Spleen (tissue), 11 donors: ENCODE measurements at regions not wholly inside any gene's neighbourhood (a gene's known extent, or its start where the extent isn't known, plus 50 kb on each side); places are given as distances from the start of the nearest gene placed in this dataset.
"Not testable (repeated sequence)": the region's sequence is repeated elsewhere in the genome, so short reads cannot be mapped to it uniquely, and the experiment has no call there.

ENCODE experiments used
- DNase-seq: peaks from one replicate; pipeline ENCODE4 v3.0.0-alpha.2; 2020
- H3K27ac ChIP-seq, 8 donors: fragments of 200-600 bp; sonication (generic) in 7 of 8; 1 replicate in 4 of 8; 2 replicates in 4 of 8; pipeline versions ENCODE4 v1.5.0 to v1.8.0; 2016 to 2021; ENCODE audit warnings: inconsistent platforms in 4 of 8, mild to moderate bottlenecking in 4 of 8, moderate library complexity in 1 of 8
- H3K27me3 ChIP-seq, 7 donors: fragments of 200-600 bp; sonication (generic) in 6 of 7; replicated peaks in 1 of 7; 1 replicate in 4 of 7; 2 replicates in 3 of 7; pipeline versions ENCODE4 v1.5.0 to v1.8.0; 2016 to 2021; ENCODE audit warnings: inconsistent platforms in 3 of 7, mild to moderate bottlenecking in 1 of 7
- H3K36me3 ChIP-seq, 6 donors: fragments of 200-600 bp; sonication (generic) in 5 of 6; 1 replicate in 4 of 6; 2 replicates in 2 of 6; pipeline versions ENCODE4 v1.5.0 to v1.8.0; 2016 to 2021; ENCODE audit warnings: inconsistent platforms in 2 of 6
- H3K4me1 ChIP-seq, 6 donors: fragments of 200-600 bp; sonication (generic) in 5 of 6; 1 replicate in 3 of 6; 2 replicates in 3 of 6; pipeline versions ENCODE4 v1.5.0 to v1.8.0; 2016 to 2021; ENCODE audit warnings: inconsistent platforms in 3 of 6
- H3K4me3 ChIP-seq, 8 donors: fragments of 200-600 bp; sonication (generic) in 7 of 8; 1 replicate in 4 of 8; 2 replicates in 4 of 8; pipeline versions ENCODE4 v1.5.0 to v1.8.0; 2016 to 2021; ENCODE audit warnings: inconsistent platforms in 4 of 8, mild to moderate bottlenecking in 4 of 8, moderate library complexity in 2 of 8
- H3K9me3 ChIP-seq, 8 donors: fragments of 200-600 bp; sonication (generic) in 7 of 8; 1 replicate in 4 of 8; 2 replicates in 4 of 8; pipeline versions ENCODE4 v1.5.0 to v1.8.0; 2016 to 2021; ENCODE audit warnings: inconsistent platforms in 4 of 8
- POLR2A ChIP-seq, 3 donors: fragments of 450-650 bp; IDR thresholded peaks; one replicate each; pipeline ENCODE4 v1.5.1; 2017; ENCODE audit warnings: antibody characterized with exemption in 3 of 3, mild to moderate bottlenecking in 1 of 3
- POLR2AphosphoS5 ChIP-seq, 3 donors: sonication (generic); formaldehyde crosslinking; IDR thresholded peaks; one replicate each; pipeline ENCODE4 v1.5.1; 2017; ENCODE audit warnings: antibody characterized with exemption in 3 of 3
- WGBS, 5 donors: extraction: QIAGEN DNeasy Blood & Tissue Kit in 3 of 5; methylation state at CpG; one replicate each; pipeline versions ENCODE4 v1.1.5 to v1.1.7; 2013 to 2018; 5-methylcytosine and 5-hydroxymethylcytosine counted together
- intact Hi-C: fragments of 100-400 bp; cut with DNase I; formaldehyde crosslinking; loops from one replicate; pipeline ENCODE4 v1.15.0; 2023; ENCODE audit warnings: low total_unique reads
- TF ChIP-seq, protein P1 (sequence below), 11 experiments: fragments of 200-600 bp in 7 of 11; fragments of 450-650 bp in 4 of 11; sonication (generic) in 4 of 11; IDR thresholded peaks in 8 of 11; conservative IDR thresholded peaks in 3 of 11; 1 replicate in 7 of 11; 2 replicates in 4 of 11; pipeline versions ENCODE4 v1.4.0 to v1.8.0; 2016 to 2021; ENCODE audit warnings: antibody characterized with exemption in 11 of 11, inconsistent platforms in 4 of 11, mild to moderate bottlenecking in 1 of 11
- donor health status: healthy with polysubstance abuse.
- donor health status: DM: no; HTN: no; CAD: no; lungs with moderate emphysema.
- donor health status: DM: no; HTN: no; CAD: no.
- donor health status: Bipolar disorder and iron deficiency.
- donor health status: healthy.
- donor health status: DM: no; HTN: no; CAD: no.
- donor health status: DM: yes; HTN: yes; CAD: no.

GRCh38 chr15:95636107-95636506, 694.4 kb upstream of the NR2F2 start:
- intact Hi-C loops, result no loop called here

DNA sequence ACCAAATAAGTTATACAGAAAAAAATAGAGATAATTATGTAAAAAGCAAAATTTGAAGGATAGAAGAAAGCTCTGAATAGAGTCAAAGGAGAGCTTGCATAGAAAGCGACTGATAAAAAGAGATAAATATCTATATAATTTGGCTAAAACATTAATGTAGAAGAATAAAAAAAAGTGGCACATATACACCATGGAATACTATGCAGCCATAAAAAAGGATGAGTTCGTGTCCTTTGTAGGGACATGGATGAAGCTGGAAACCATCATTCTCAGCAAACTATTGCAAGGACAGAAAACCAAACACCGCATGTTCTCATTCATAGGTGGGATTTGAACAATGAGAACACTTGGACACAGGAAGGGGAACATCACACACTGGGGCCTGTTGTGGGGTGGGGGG, 693.3 kb upstream of the NR2F2 start:
- H3K9me3 ChIP-seq, H3K4me1 ChIP-seq, H3K36me3 ChIP-seq, H3K27me3 ChIP-seq, H3K4me3 ChIP-seq, H3K27ac ChIP-seq, DNase-seq, intact Hi-C loops: not testable (repeated sequence)
- WGBS, 5 donors, result 85 to 95% (median 87%) methylated on average over 3 of the region's 3 CpGs

More at GRCh38 chr15:95636107-95636506, 694.4 kb upstream of the NR2F2 start:
- TF ChIP-seq POLR2AphosphoS5 (IDR thresholded peaks at IDR 0.05), result no peak
- TF ChIP-seq, protein P1, sequence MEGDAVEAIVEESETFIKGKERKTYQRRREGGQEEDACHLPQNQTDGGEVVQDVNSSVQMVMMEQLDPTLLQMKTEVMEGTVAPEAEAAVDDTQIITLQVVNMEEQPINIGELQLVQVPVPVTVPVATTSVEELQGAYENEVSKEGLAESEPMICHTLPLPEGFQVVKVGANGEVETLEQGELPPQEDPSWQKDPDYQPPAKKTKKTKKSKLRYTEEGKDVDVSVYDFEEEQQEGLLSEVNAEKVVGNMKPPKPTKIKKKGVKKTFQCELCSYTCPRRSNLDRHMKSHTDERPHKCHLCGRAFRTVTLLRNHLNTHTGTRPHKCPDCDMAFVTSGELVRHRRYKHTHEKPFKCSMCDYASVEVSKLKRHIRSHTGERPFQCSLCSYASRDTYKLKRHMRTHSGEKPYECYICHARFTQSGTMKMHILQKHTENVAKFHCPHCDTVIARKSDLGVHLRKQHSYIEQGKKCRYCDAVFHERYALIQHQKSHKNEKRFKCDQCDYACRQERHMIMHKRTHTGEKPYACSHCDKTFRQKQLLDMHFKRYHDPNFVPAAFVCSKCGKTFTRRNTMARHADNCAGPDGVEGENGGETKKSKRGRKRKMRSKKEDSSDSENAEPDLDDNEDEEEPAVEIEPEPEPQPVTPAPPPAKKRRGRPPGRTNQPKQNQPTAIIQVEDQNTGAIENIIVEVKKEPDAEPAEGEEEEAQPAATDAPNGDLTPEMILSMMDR (IDR thresholded peaks at IDR 0.05 in 8 of 11, conservative IDR thresholded peaks at IDR 0.05 in 3 of 11), result no peak
- no peak for TF ChIP-seq POLR2A (IDR thresholded peaks at IDR 0.05)
- WGBS, 5 donors, result 78 to 88% (median 86%) methylated on average over 4 of the region's 4 CpGs
- Histone ChIP-seq H3K9me3 (peaks cover 0 to 4% (median 0%) of the 10 kb centered on the region in 8 donors), H3K4me1 (no peaks in the 10 kb centered on the region), H3K36me3 (no peaks in the 10 kb centered on the region), H3K27ac (no peak overlapping the region), H3K4me3 (no peak overlapping the region), H3K27me3 (no peaks in the 10 kb centered on the region)
- DNase-seq, result no peak

GRCh38 chr15:95639208-95639607, 691.3 kb upstream of the NR2F2 start:
- Histone ChIP-seq H3K4me3 (no peak overlapping the region), H3K27ac (no peak overlapping the region), H3K9me3 (peaks cover 0 to 4% (median 0%) of the 10 kb centered on the region in 8 donors), H3K27me3 (no peaks in the 10 kb centered on the region), H3K36me3 (no peaks in the 10 kb centered on the region), H3K4me1 (no peaks in the 10 kb centered on the region)
- no peak for TF ChIP-seq POLR2AphosphoS5 (IDR thresholded peaks at IDR 0.05)
- TF ChIP-seq, protein P1 (IDR thresholded peaks at IDR 0.05 in 8 of 11, conservative IDR thresholded peaks at IDR 0.05 in 3 of 11), result no peak
- TF ChIP-seq POLR2A (IDR thresholded peaks at IDR 0.05), result no peak
- intact Hi-C loops, result no loop called here
- WGBS, 5 donors, result 91 to 94% (median 91%) methylated on average over 4 of the region's 4 CpGs
- DNase-seq, result no peak

DNA sequence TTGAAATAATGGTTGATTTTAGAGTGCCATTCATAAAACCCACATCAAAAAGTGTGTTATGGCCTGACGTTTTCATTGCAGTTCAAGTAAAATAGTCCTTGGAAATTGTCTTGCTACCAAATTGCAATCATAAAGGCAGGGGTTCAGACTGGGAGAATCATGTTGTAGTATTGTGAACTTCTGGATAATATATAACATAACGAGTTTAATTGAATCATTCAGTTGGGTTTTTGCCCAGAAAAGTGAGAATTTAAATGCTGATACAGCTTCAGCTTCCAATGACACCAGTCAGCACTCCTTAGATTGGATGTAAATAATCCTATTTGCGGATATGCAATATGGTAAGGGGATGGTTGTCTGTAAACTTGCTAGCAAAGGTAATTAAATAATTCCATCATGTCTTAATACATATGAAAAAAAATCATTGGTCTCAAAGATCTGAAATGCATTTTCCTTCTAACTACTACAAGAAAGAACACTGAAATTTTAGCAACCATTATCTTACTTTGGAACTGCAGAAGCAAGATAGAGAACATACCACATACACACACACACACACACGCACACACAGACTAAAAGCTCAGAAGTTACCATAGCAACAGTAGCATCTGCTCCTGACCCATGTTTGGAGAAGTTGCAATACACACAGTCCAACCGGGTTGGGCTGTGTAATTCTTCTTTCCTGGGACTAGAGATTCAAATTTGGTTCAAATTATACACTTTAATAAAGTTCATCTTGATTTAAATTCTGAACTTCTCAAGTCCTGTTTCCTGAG, 686.2 kb upstream of the NR2F2 start:
- H3K36me3 ChIP-seq, result no peaks in the 10 kb centered on the region
- DNase-seq, result no peak
- no peaks in the 10 kb centered on the region for H3K9me3 ChIP-seq
- H3K27ac ChIP-seq, result no peak overlapping the region
- intact Hi-C loops, result no loop called here
- H3K4me1 ChIP-seq, result no peaks in the 10 kb centered on the region
- WGBS, 5 donors, result 65 to 80% (median 67%) methylated on average over 5 of the region's 5 CpGs
- TF ChIP-seq POLR2A (IDR thresholded peaks at IDR 0.05), result no peak
- TF ChIP-seq, protein P1 (IDR thresholded peaks at IDR 0.05 in 8 of 11, conservative IDR thresholded peaks at IDR 0.05 in 3 of 11), result no peak
- no peak overlapping the region for H3K4me3 ChIP-seq
- no peaks in the 10 kb centered on the region for H3K27me3 ChIP-seq
